Fibroblast of skin of left quadriceps (primary cell): ENCODE measurements at regions not wholly inside any gene's neighbourhood (a gene's known extent, or its start where the extent isn't known, plus 50 kb on each side); places are given as distances from the start of the nearest gene placed in this dataset.

Experiments
- DNase-seq, 2 experiments: peaks; one replicate each; pipeline ENCODE4 v3.0.0-alpha.2; 2013; ENCODE audit warnings: low read depth in 2 of 2

- DNase-seq = no peak
Measured at GRCh38 chr6:76418560-76419223, 346.2 kb upstream of the IMPG1 start.

GRCh38 chr6:76416821-76417605, 344.6 kb upstream of the IMPG1 start:
- DNase-seq = no peak

GRCh38 chr6:76403064-76403463, 330.6 kb upstream of the IMPG1 start:
- no peak for DNase-seq

GRCh38 chr6:76397966-76398365, 325.5 kb upstream of the IMPG1 start:
- no peak for DNase-seq

- no peak for DNase-seq
Measured at GRCh38 chr6:76382201-76382600, 309.7 kb upstream of the IMPG1 start.

- no peak for DNase-seq
Measured at GRCh38 chr6:76381612-76382011, 309.1 kb upstream of the IMPG1 start.

GRCh38 chr6:76351275-76351674, 278.8 kb upstream of the IMPG1 start:
- no peak for DNase-seq

- no peak for DNase-seq
Measured at GRCh38 chr6:76347539-76347938, 275.1 kb upstream of the IMPG1 start.

GRCh38 chr6:76342611-76343160, 270.2 kb upstream of the IMPG1 start:
- no peak for DNase-seq

GRCh38 chr6:76330031-76330430, 257.6 kb upstream of the IMPG1 start:
- DNase-seq = no peak

GRCh38 chr6:76326871-76327270, 254.4 kb upstream of the IMPG1 start:
- DNase-seq = no peak
